A673 (cell line): ENCODE measurements at regions not wholly inside any gene's neighbourhood (a gene's known extent, or its start where the extent isn't known, plus 50 kb on each side); places are given as distances from the start of the nearest gene placed in this dataset.

Experiments used
- EZH2 ChIP-seq: fragments of 200-600 bp; sonication (generic); IDR thresholded peaks from 2 replicates; pipeline ENCODE4 v1.6.1; 2017; ENCODE audit warnings: borderline replicate concordance, low read depth, mild to moderate bottlenecking, mixed read lengths, antibody characterized with exemption, low read length; ENCODE audit not compliant: poor library complexity, severe bottlenecking
- TF ChIP-seq, protein P1 (sequence below): fragments of 300-800, 200-600 bp; sonication (generic); conservative IDR thresholded peaks from 2 replicates; pipeline ENCODE4 v1.5.1; 2017; ENCODE audit warnings: low read depth, mild to moderate bottlenecking, antibody characterized with exemption, low read length, moderate library complexity, mixed read lengths

DNA sequence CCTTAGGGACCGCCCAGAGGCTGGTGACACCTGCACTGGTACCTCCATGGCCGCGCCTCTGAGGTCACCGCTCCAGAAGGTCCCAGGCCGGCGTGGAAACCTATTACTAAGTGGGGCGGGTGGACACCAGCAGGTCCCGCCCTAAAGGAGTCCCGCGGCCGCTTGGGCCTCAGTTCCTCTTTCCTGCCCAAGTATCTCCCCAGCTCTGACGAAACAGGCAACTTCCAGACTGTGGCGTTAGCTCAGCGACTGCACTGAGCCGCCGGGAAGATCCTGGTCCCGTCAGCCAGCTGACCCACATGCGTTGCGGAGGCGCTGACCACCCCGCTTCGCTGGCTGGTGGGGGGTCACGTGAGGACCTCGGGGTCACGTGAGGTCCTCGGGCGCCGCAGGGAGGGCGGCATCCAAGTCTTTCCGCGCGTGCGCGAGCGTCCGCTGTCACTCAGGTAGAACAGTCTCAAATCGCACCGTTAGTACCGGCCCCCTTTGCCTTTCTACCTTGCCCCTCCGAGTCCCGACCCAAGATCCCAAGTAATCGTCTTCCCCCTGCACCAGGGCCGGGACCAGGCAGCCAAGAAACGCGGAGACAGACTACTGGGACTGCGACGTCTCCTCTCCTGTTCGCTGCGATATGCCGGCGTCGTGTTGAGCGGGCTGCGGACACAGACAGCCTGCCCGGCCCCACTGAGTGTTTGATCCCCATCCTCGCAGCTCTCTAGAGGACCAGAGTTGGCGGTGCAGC, 53.7 kb upstream of the KDM4C start:
- TF ChIP-seq EZH2, result no peak
- TF ChIP-seq, protein P1, sequence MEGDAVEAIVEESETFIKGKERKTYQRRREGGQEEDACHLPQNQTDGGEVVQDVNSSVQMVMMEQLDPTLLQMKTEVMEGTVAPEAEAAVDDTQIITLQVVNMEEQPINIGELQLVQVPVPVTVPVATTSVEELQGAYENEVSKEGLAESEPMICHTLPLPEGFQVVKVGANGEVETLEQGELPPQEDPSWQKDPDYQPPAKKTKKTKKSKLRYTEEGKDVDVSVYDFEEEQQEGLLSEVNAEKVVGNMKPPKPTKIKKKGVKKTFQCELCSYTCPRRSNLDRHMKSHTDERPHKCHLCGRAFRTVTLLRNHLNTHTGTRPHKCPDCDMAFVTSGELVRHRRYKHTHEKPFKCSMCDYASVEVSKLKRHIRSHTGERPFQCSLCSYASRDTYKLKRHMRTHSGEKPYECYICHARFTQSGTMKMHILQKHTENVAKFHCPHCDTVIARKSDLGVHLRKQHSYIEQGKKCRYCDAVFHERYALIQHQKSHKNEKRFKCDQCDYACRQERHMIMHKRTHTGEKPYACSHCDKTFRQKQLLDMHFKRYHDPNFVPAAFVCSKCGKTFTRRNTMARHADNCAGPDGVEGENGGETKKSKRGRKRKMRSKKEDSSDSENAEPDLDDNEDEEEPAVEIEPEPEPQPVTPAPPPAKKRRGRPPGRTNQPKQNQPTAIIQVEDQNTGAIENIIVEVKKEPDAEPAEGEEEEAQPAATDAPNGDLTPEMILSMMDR, result no peak
